ENCODE measurements at regions not wholly inside any gene's neighbourhood (a gene's known extent, or its start where the extent isn't known, plus 50 kb on each side); places are given as distances from the start of the nearest gene placed in this dataset.

GRCh38 chr6:14619419-14619781 is 501.8 kb downstream of the CD83 start:
- DNase-seq = no peak

DNA sequence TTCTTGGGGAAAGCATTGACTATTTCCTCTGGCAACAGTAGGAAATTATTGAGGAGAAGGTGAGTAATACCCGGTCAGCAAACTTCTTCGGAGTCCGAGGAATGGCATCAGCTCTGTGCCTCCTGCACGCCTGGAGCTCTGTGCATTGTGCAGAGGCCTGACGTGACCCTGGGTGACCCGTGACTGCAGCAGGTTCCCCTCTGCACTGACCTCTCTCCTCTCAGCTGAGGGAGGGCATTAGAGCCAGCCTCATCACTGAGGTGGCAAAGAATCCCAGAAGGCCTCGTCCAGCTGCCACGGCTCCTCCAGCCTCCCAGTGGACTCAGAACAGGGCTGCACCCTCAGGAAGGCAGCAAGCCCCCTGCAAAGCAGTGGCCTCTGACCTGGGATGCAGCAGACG is 502.9 kb downstream of the CD83 start:
- DNase-seq = no peak

DNA sequence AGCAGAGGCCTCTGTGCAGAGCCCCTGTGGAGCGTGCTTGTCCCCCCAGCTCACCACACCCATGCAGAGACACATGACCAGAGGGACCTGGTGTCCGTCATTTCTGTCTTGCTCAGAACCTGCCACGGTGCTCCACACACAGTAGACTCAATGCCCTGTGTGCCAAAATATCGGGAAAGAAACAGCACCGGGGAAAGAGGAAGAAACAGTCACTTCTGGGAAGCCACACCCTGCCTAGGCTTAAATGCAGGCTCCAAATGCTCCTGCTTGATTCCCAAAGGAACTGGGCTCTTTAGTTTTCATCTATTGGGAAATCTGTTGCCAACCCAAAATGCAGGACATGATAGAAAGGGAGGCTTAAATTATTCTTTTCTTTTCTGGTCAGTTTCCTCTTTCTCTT is 503.9 kb downstream of the CD83 start:
- no peak for DNase-seq

DNA sequence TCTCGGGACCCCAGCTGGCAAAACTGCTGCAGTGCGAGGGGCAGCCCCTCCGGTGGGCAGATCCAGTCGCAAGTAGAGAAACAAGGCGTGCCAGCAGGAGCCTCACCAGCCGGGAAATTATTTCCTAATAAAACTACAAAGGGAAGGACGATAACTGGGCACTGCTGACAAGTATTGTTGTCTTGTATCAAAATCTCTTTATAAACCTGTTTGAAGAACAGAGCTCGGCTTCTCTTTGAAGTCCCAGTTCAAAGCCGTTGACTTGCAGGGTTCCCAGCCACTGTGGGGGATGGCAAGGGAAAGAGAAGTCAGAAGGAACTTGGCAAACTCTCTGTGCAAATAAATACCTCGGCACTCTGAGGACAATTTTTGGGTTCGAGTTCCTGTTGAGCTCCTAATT is 504.5 kb downstream of the CD83 start:
- DNase-seq = no peak

DNA sequence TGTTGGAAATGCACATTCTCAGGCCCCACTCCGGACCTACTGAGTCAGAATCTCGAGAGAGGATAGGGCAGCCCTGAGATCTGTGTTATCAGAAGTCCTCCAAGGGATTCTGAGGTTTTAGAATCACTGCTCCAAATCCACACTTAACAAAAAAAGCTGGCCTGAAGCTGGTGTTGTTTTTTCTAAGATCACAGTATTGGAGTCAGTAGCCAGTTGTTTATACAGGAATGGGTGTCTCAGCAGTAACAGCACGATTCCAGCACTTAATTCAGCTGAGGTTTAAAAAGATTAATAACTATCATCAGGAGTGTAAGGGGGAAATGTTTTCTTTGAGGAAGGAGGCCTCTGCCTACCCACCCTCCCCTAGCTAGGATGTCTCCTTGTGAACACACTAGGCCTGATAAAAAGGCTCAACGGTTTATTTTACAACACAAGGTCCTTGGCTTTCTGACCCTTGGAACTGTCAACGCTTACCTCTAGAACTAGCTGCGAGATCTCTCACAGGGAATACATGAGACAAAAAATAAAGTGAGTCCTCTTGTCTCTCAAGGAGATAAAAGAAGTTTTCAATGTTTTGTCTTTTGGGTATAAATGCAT is 505.4 kb downstream of the CD83 start:
- DNase-seq = no peak

GRCh38 chr6:14625173-14625895 is 507.8 kb downstream of the CD83 start:
- no peak for DNase-seq

DNA sequence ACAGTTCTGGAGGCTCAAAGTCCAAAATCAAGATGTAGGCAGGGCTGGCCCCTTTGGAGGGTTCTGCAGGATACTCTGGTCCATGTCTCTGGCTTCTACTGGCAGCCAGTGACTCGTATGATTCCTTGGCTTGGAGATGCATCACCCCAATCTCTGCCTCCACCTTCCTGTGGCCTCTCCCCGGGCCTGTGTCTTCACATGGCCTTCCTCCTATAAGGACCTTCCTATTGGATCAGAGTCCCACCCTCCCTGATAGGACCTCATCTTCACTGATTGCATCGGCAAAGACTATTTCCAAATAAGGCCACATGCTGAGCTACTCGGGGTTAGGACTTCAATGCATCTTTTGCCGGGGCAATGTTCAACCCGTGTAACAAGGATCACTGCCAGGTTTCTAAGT is 509.0 kb downstream of the CD83 start:
- DNase-seq = no peak

DNA sequence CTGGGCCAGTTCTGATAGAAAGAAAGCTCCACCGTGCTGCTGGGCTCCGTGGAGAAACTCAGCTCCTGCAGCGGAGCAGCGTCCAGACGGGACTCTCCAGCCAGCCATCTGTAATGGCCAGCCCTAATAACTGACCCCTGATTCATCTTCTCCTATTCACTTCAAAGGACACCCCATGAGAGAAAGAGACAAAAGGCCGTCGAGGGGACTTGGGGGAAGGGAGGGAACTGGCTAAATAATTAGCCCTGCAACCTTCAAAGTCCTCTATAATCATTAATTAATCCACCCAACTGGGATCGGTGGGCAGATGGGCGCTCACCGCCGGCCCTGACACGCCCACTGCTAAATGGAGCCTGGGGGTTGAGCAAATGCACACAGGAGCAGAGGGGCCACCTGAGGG is 512.4 kb downstream of the CD83 start:
- DNase-seq = no peak

GRCh38 chr6:14633479-14633878 is 515.9 kb downstream of the CD83 start:
- no peak for DNase-seq

- DNase-seq = no peak
Observed at GRCh38 chr6:14634072-14634471, 516.5 kb downstream of the CD83 start.

- no peak for DNase-seq
Observed at GRCh38 chr6:14635195-14635594, 517.6 kb downstream of the CD83 start.

GRCh38 chr6:14635934-14636591 is 518.5 kb downstream of the CD83 start:
- no peak for DNase-seq

GRCh38 chr6:14638435-14638905 is 520.9 kb downstream of the CD83 start:
- no peak for DNase-seq

- no peak for DNase-seq
Observed at GRCh38 chr6:14638906-14639761, 521.6 kb downstream of the CD83 start.

DNA sequence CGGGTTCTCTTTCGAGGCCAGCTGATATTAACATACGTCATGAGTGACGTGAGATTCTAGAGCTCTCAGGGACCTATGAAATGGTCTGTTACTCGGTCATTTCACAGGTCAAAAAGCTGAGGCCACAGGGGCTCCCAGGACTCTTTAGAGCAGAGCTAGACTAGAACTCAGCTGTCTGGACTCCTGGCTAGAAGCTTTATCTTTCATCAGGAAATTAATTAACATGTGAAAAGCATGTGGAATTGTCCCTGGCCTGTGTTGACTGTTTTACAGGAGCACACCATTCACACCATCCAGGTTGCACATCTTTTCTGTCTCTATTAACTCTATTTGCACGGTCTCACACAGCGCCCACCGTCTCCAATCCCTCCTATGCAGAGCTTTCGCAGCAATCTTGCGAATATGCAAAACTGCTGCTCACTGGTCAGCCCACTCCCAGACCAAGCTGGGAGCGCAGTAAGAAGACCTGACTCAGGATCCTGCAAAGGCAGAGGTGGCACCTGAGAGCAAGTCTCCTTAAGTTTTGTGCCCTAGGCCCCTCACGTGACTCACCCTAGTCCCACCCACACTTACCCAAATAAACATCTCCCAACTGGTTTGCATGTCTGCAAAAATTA is 522.5 kb downstream of the CD83 start:
- no peak for DNase-seq

GRCh38 chr6:14640631-14641030 is 523.1 kb downstream of the CD83 start:
- no peak for DNase-seq

DNA sequence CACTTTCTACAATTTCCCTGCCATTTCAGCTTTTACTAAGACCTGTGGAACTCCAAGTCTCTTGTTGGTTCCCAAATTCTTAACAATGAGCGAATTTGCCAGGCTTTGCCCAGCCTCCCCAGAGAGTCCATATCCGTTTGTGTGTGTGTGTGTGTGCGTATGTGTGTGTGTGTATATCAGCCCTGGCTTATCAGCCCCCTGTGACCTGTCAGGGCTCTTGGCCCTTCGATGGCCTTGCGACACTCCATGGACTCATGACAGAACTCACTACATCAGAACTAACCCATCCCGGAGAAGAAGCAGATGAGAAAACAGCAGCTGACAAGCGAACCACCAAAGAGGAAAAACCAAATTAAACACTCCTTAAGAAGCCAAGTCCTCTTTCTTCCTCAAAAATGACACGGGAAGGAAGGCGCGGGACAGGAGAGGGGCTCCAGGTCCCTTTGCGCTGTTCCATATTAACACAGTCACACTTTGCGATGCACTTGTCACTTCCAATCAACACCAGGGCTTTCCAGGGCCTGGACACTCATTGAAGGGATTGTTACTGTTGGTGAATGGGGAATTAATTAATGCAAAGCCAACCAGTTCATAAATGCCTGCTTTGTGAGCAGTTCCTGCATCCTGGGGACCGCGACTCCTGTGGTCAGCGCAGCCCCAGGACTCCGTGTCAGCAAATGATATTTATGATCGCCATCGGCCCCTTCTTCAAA is 524.0 kb downstream of the CD83 start:
- DNase-seq = no peak

DNA sequence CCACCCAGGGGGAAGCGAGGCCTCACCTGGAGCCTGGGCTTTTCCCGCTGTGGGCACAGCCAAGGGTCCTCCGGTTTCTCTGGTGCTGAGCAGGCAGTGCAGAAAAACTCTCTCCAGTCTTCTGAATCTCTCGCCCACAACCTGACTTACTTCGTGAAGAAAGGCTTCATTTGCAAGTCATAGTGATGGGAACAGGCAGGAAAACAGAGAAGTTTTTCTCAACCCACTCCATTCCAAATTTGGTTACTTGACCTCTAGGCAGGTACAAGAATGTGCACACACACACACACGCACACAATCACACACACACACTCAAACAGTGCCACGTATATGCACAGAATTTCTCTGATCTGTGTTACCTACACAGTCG is 524.5 kb downstream of the CD83 start:
- DNase-seq = no peak

GRCh38 chr6:14642842-14643241 is 525.3 kb downstream of the CD83 start:
- DNase-seq = no peak

DNA sequence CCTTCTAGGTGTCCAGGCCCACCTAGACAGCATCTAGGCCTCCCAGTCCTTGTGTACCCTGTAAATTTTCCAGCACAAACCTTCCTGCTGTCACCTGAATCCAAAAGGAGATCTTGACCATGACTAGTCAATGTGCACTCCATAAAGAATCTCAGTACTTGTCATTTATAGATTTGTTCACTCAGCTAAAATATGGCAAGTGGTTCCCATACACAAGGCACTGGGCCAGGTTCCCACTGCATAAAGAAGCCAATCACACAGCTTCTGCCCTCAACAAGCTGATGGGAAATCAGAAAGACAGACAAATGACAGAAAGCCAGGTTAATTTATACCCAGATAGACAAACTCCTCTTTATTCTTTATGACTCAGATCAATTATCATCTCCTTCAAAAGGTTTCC is 526.8 kb downstream of the CD83 start:
- no peak for DNase-seq

GRCh38 chr6:14645221-14645620 is 527.6 kb downstream of the CD83 start:
- no peak for DNase-seq

- DNase-seq = no peak
Observed at GRCh38 chr6:14645841-14646240, 528.3 kb downstream of the CD83 start.
